ENCODE measurements at regions not wholly inside any gene's neighbourhood (a gene's known extent, or its start where the extent isn't known, plus 50 kb on each side); places are given as distances from the start of the nearest gene placed in this dataset.

DNA sequence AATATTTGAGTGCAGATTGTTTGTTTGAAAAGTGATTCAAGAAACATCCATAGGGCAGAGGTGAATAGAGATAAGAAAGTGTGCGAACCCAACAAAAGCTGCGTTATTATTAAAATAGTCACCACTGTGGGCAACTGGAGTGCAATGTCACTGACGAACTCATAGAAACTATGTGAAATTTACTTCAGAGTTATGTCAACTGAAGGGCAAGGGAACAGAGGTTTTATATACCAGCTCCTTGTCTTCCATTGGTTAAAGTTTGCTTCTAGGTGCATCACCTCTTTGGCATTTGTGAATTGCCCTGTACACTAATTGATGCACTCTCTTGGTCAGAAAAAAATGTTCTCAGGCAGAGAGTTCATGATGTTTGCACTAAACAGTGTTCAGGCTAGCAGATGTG lies 110.5 kb upstream of the NYAP2 start:
- Histone ChIP-seq H3K9ac (ENCODE audit: insufficient read depth, low read depth, low read length) (no peak overlapping the region), H3K4me3 (replicated peaks in 1 of 3; ENCODE audit: insufficient read depth in 1 of 3, low read depth in 2 of 3, low read length in 3 of 3) (no peak overlapping the region), H3K27me3 (ENCODE audit: control insufficient read depth in 1 of 2, insufficient read depth in 2 of 2, low read length in 2 of 2) (no peaks in the 10 kb centered on the region), H3K9me3 (ENCODE audit: low read length) (peaks cover 5% of the 10 kb centered on the region; the same call in 1 of the 2 replicates), H4K20me1 (ENCODE audit: insufficient read depth, low read length) (no peaks in the 10 kb centered on the region), H3K36me3 (replicated peaks in 1 of 2; ENCODE audit: control insufficient read depth in 1 of 2, insufficient read depth in 2 of 2, low read length in 2 of 2) (no peaks in the 10 kb centered on the region), H3K27ac (ENCODE audit: extremely low read length, insufficient read depth, low read length) (no peak overlapping the region), H2AFZ (ENCODE audit: low read length) (no peak overlapping the region), H3K4me2 (ENCODE audit: low read depth, low read length) (no peak overlapping the region), H3K4me1 (ENCODE audit: insufficient read depth, low read length) (no peaks in the 10 kb centered on the region), H3K79me2 (ENCODE audit: insufficient read depth, low read length) (no peaks in the 10 kb centered on the region)
- WGBS (ENCODE audit: low lambda C conversion rate) = 8% methylated on average over 3 of the region's 3 CpGs
- TF ChIP-seq ZNF431 (CRISPR knock-in tag; IDR thresholded peaks at IDR 0.05; ENCODE audit: borderline replicate concordance, low read depth) (no peak), NFRKB (IDR thresholded peaks at IDR 0.05) (no peak), ZNF589 (CRISPR knock-in tag; conservative IDR thresholded peaks at IDR 0.05) (no peak)
- TF ChIP-seq, protein P1, sequence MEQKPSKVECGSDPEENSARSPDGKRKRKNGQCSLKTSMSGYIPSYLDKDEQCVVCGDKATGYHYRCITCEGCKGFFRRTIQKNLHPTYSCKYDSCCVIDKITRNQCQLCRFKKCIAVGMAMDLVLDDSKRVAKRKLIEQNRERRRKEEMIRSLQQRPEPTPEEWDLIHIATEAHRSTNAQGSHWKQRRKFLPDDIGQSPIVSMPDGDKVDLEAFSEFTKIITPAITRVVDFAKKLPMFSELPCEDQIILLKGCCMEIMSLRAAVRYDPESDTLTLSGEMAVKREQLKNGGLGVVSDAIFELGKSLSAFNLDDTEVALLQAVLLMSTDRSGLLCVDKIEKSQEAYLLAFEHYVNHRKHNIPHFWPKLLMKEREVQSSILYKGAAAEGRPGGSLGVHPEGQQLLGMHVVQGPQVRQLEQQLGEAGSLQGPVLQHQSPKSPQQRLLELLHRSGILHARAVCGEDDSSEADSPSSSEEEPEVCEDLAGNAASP (CRISPR knock-in tag; IDR thresholded peaks at IDR 0.05; ENCODE audit: borderline replicate concordance) = no peak
- TF ChIP-seq, protein P2, sequence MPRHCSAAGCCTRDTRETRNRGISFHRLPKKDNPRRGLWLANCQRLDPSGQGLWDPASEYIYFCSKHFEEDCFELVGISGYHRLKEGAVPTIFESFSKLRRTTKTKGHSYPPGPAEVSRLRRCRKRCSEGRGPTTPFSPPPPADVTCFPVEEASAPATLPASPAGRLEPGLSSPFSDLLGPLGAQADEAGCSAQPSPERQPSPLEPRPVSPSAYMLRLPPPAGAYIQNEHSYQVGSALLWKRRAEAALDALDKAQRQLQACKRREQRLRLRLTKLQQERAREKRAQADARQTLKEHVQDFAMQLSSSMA (CRISPR knock-in tag; IDR thresholded peaks at IDR 0.05) = no peak
- in situ Hi-C loops (cut with HindIII; ENCODE audit: extremely low pct_ligation_motif_present, low pct_unique_long_range_greater_than_20kb) (no loop called here), intact Hi-C loops (cut with micrococcal nuclease; ENCODE audit: unreplicated experiment) (no loop called here)
- ChIA-PET CTCF (ENCODE audit: low intra/inter-chr PET ratio, low total read pairs) (no interaction called here), POLR2A (no interaction called here)
- FAIRE-seq (no peak), DNase-seq (ENCODE audit: low spot score) (no peak), ATAC-seq (no peak)
- BruUV-seq (replicated peaks) = no TSS peak
